ENCODE measurements at regions not wholly inside any gene's neighbourhood (a gene's known extent, or its start where the extent isn't known, plus 50 kb on each side); places are given as distances from the start of the nearest gene placed in this dataset.
A peak's percentile ranks its signal among the peaks of the same experiment; 100 is the strongest.
"Not testable (repeated sequence)": the region's sequence is repeated elsewhere in the genome, so short reads cannot be mapped to it uniquely, and the experiment has no call there.

- DNase-seq = not testable (repeated sequence)
Measured at GRCh38 chr5:163961230-163961629, 455.8 kb downstream of the MAT2B start.

DNA sequence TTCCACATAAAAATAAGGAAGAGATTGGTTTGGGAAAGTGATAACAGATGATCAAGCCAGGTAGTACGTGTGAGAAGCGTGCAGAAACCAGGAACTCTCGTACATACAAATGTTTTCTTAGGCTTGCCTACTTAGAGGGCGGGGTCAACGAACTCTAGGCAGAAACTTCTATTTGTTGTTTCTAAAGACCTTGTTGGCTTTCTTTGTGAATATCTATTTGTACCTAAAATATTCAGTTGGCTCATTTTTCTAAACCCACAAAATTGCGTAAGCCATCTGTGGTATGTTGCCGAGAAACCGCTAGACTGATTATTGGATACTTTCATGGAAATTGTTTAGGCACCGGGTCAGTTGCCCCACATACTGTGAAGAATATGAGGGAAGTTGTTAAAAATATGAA lies 458.5 kb downstream of the MAT2B start:
- DNase-seq = no peak

- DNase-seq = no peak
Measured at GRCh38 chr5:163964671-163965070, 459.3 kb downstream of the MAT2B start.

DNA sequence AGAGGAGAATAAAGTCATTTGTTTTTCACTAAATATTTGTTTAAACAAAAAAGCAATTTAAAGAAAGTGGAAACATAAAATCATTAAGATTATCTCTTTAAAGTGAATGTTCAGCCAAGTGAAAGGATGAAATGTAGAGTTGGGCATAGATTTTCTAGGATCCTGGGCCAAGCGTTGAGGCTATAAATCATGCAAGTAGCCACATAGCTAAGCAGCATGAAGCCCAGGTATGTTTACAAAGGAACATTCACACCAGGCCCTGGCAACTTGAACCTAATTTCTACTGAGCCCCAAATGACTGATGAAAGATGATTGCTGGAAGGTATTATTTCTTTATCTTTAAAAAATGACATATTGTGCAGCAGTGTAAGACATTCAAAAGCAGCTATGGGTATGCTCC lies 461.8 kb downstream of the MAT2B start:
- DNase-seq = no peak

- no peak for DNase-seq
Measured at GRCh38 chr5:163968651-163969050, 463.2 kb downstream of the MAT2B start.

GRCh38 chr5:163976696-163977095 lies 471.3 kb downstream of the MAT2B start:
- DNase-seq = no peak

- DNase-seq = peak; percentile 54
Measured at GRCh38 chr5:163978897-163979296, 473.5 kb downstream of the MAT2B start.

- no peak for DNase-seq
Measured at GRCh38 chr5:163988566-163988965, 483.1 kb downstream of the MAT2B start.

- DNase-seq = peak; percentile 77
Measured at GRCh38 chr5:163993126-163993525, 487.7 kb downstream of the MAT2B start.

DNA sequence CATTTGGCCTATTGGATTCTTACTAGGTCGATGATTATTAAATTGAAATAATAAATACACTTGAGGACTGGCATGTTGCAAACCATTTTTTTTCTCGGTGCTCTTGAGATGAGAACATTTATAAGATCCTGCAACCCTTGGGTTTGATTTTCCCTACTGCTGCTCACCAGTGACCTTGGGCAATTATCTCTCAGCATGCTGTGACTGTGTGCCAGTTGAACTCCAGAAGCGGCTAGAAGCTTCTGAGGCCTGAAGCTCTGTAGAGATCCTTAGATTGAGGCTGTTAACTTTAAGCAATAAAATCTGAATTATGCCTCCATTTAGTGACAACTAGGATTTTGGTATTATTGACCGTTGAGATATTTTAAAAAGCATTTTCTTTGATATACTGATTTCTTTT lies 489.8 kb downstream of the MAT2B start:
- DNase-seq = no peak

- DNase-seq = no peak
Measured at GRCh38 chr5:163997965-163998364, 492.5 kb downstream of the MAT2B start.

GRCh38 chr5:164000241-164000640 lies 494.8 kb downstream of the MAT2B start:
- no peak for DNase-seq

- DNase-seq = no peak
Measured at GRCh38 chr5:164000819-164001218, 495.4 kb downstream of the MAT2B start.

GRCh38 chr5:164002214-164002613 lies 496.8 kb downstream of the MAT2B start:
- DNase-seq = no peak

- DNase-seq = no peak
Measured at GRCh38 chr5:164002628-164003027, 497.2 kb downstream of the MAT2B start.

DNA sequence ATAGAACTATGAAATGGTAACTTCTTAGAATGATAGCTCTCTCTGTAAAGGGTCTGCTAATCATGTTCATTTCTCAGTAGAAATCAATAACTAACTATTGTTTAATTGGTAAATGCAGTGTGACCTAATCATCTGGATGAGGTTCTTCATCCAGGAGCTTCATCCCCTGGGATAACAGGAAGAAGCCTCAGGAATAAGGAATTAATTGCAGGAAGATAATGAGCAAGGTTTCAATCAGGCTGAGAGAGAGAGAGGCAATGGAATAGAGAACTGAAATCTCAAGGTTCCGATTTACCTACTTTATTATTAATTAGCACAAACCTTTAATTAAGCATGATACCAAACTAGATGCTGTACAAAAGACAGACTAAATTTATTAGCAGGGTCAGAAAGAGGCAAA lies 499.7 kb downstream of the MAT2B start:
- DNase-seq = no peak

- no peak for DNase-seq
Measured at GRCh38 chr5:164007064-164007463, 501.6 kb downstream of the MAT2B start.

DNA sequence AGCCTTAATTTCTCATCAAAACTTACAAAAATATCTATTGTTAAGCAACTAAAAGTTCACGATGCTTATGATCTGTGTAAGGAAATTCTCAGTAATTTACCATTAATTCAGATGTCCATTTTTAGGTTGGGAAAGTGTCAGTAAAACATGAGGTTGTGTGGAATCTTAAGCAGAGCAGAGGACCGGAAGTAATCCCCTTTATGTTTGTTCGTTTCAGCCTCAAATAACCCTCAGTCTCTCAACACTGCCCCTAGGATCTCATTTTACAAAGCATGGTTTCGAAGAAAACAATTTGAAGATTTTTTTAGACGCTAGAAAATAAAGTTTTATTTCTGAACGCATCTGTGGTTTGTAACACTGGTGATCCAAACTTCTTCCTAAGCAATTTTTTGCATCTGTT lies 504.2 kb downstream of the MAT2B start:
- no peak for DNase-seq

DNA sequence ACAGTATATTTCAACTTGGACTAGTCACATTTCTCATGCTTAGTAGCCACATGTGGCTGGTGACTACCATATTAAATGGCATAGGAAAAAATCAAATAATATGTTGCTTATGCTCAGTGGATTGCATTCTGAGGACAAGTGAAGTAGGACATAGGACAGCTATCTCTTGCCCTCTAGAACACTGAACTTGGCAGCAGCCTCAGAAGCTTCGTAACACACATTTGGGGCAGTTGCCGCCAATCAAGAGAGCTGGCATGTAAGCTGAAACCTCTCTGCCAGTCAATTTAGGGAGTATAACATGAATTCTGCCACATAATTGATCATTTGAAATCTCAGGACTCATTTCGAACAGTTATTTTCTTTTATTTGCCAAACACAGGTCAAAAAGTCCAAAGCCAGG lies 505.5 kb downstream of the MAT2B start:
- no peak for DNase-seq

- no peak for DNase-seq
Measured at GRCh38 chr5:164012371-164012770, 507.0 kb downstream of the MAT2B start.

DNA sequence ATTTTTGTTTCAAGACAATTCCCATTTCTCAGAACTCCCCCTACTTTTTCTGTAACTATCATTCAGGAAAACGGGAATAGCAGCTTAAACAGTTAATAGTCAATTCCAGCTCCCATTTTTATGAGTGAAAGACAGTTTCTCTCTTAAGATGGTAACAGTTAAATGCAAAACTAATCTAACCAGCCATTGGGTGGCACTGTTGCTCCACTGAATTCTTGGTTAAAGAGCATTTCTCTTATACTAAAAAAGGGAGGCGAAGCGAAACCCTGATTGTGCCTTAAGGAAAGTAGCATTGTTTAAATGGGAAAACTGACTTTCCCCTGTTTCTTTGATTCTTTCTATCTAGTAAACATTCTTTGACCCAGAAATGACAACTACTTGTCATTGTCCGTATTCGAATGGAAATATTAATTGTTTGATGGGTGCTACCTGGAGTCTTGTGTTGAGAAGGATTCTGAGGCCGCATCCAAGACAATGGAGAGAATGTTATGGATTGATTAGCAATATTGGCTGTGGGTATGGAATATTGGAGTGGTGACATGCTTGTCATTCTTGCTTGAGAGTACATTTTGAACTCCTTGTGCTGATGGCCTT lies 507.8 kb downstream of the MAT2B start:
- peak; percentile 63 for DNase-seq

- DNase-seq = no peak
Measured at GRCh38 chr5:164020116-164020515, 514.7 kb downstream of the MAT2B start.

DNA sequence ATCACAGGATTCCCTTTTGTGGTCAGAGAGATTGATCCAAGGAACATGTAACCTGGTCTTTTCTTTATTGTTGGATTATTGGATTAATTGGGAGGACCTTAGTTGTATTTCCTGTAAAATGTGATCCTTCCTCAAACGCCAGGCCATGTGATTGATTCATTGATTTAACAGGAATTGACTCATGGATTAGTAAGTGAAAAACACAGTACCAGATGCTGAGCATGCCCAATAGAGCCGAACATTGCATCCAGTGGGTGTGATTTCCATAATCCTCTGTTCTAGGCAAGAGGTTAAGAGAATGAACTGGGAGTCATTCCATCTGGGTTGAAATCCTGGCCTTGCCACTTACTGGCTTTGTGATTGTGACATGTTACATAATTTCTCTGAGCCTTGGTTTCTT lies 522.3 kb downstream of the MAT2B start:
- no peak for DNase-seq

- no peak for DNase-seq
Measured at GRCh38 chr5:164038128-164038783, 532.8 kb downstream of the MAT2B start.

DNA sequence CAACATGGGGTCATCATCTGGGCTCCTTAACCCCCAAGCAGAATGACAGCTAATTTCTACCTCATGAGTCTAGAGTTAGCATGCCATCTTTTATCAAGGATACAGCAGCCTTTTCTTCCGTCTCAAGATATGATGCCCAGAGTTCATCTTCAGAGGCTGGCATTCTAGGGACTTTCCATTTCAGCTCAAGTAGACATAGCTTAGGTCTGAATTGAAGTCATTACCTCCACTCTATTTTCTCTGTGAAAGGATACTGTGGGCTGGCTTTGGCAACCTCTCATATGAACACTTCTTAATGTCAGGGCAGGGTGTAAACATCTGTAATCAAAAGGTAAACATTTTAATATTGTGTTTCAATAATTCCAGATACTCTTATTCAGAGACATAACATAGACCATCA lies 535.7 kb downstream of the MAT2B start:
- DNase-seq = no peak

Data from islet precursor cell (in vitro differentiated cells).